RWPE2 (cell line): ENCODE measurements at regions not wholly inside any gene's neighbourhood (a gene's known extent, or its start where the extent isn't known, plus 50 kb on each side); places are given as distances from the start of the nearest gene placed in this dataset.

Source experiments
- ATAC-seq: fragments of 200-7000 bp; cut with Tn5 transposase; 3 replicates; pipeline ENCODE4 v1.9.1; 2021; ENCODE audit warnings: low read depth
- DNase-seq: peaks from one replicate; pipeline ENCODE4 v3.0.0-alpha.2; 2020; ENCODE audit warnings: low spot score
- H3K27ac ChIP-seq: fragments of 450-650 bp; 2 replicates; pipeline ENCODE4 v1.5.1; 2017; ENCODE audit warnings: mild to moderate bottlenecking; ENCODE audit not compliant: poor library complexity, severe bottlenecking
- H3K27me3 ChIP-seq: fragments of 250-450 bp; sonication (Bioruptor Pico); 2 replicates; pipeline ENCODE4 v1.5.1; 2021; ENCODE audit warnings: mild to moderate bottlenecking, moderate library complexity; ENCODE audit not compliant: insufficient read depth, poor library complexity, severe bottlenecking
- H3K36me3 ChIP-seq: fragments of 250-450 bp; sonication (Bioruptor Pico); 2 replicates; pipeline ENCODE4 v1.5.1; 2020; ENCODE audit warnings: low read depth, mild to moderate bottlenecking, moderate library complexity
- H3K4me1 ChIP-seq: fragments of 250-450 bp; sonication (Bioruptor Pico); 2 replicates; pipeline ENCODE4 v1.5.1; 2021; ENCODE audit warnings: mild to moderate bottlenecking, moderate library complexity; ENCODE audit not compliant: insufficient read depth, poor library complexity, severe bottlenecking
- H3K4me3 ChIP-seq: fragments of 250-450 bp; sonication (Bioruptor Pico); 2 replicates; pipeline ENCODE4 v1.5.1; 2021; ENCODE audit warnings: mild to moderate bottlenecking, moderate library complexity; ENCODE audit not compliant: severe bottlenecking
- H3K9me3 ChIP-seq: fragments of 250-450 bp; sonication (Bioruptor Pico); 2 replicates; pipeline ENCODE4 v1.5.1; 2021; ENCODE audit warnings: mild to moderate bottlenecking, moderate library complexity; ENCODE audit not compliant: severe bottlenecking
- TF ChIP-seq, protein P1 (sequence below): fragments of 450-650 bp; IDR thresholded peaks from one replicate; pipeline ENCODE4 v1.5.1; 2017; ENCODE audit warnings: mild to moderate bottlenecking, moderate library complexity; ENCODE audit not compliant: poor library complexity, severe bottlenecking

GRCh38 chr3:150315721-150316120 lies 92.4 kb upstream of the TSC22D2 start:
- Histone ChIP-seq H3K27ac (no peak overlapping the region), H3K9me3 (no peaks in the 10 kb centered on the region), H3K27me3 (no peaks in the 10 kb centered on the region), H3K36me3 (no peaks in the 10 kb centered on the region), H3K4me1 (peaks cover 39% of the 10 kb centered on the region), H3K4me3 (no peak overlapping the region)
- TF ChIP-seq, protein P1, sequence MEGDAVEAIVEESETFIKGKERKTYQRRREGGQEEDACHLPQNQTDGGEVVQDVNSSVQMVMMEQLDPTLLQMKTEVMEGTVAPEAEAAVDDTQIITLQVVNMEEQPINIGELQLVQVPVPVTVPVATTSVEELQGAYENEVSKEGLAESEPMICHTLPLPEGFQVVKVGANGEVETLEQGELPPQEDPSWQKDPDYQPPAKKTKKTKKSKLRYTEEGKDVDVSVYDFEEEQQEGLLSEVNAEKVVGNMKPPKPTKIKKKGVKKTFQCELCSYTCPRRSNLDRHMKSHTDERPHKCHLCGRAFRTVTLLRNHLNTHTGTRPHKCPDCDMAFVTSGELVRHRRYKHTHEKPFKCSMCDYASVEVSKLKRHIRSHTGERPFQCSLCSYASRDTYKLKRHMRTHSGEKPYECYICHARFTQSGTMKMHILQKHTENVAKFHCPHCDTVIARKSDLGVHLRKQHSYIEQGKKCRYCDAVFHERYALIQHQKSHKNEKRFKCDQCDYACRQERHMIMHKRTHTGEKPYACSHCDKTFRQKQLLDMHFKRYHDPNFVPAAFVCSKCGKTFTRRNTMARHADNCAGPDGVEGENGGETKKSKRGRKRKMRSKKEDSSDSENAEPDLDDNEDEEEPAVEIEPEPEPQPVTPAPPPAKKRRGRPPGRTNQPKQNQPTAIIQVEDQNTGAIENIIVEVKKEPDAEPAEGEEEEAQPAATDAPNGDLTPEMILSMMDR, result no peak
- ATAC-seq (no peak), DNase-seq (no peak)

DNA sequence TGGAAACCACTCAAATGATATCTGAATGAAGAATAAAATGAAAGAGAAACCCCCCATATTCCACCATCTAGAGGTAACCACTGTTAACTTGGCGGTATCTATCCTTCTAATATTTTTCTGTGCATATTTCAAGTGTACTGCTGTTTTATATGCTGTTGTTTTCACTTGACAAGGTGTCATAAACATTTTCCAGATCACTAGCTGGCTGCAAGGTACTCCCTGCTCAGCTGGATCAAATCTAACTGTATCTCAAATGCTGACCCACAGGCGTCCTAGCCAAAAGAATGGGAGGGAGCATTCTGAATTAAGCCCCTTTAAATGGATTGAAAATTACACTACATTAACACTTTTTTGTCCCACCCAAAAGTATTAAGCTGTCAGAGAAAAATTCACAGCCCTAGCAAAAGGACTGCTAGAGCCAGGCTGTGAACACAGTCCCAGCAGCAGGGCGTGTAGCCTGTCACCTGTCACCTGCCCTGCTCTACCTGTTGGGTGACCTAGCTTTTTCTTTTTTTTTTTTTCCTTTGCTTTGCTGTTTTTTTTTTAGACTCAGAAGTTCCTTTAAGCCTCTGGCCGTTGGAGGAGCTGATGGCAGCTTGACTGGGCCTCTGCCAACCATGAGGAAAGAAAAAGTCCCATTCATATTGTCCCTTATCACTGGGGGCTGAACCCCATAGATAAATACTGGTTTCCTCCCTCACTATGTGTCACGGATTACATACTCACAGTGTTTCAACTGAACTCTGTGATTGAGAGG lies 93.7 kb upstream of the TSC22D2 start:
- Histone ChIP-seq H3K4me3 (no peak overlapping the region), H3K4me1 (peaks cover 31% of the 10 kb centered on the region), H3K36me3 (no peaks in the 10 kb centered on the region), H3K9me3 (no peaks in the 10 kb centered on the region), H3K27me3 (no peaks in the 10 kb centered on the region), H3K27ac (no peak overlapping the region)
- no peak for ATAC-seq
- TF ChIP-seq, protein P1, result no peak
- DNase-seq, result no peak

- Histone ChIP-seq H3K27ac (no peak overlapping the region), H3K4me3 (no peak overlapping the region), H3K27me3 (no peaks in the 10 kb centered on the region), H3K4me1 (peaks cover 12% of the 10 kb centered on the region), H3K36me3 (no peaks in the 10 kb centered on the region), H3K9me3 (no peaks in the 10 kb centered on the region)
- TF ChIP-seq, protein P1, result no peak
- DNase-seq (no peak), ATAC-seq (no peak)
Measured at GRCh38 chr3:150312018-150312657, 96.0 kb upstream of the TSC22D2 start.

DNA sequence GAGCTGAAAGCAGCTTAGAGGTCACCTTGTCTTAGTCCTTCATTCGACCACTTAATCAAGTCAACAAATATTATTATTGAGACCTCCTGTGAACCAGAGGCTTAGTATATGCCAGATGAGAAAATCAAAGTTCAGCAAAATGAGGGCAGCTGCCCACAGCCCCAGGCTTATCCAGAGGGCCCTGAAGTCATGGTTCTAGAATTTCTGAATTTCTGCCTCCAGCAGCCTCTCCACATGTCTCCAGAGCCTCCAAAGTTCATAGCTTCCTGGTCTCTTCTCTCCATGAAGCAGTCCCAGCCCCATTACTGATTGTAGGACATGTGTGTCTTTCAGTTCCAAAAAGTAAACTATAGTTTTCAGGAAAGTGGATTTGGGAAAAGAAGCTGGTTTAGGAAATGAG lies 96.9 kb upstream of the TSC22D2 start:
- peaks cover 6% of the 10 kb centered on the region for H3K4me1 ChIP-seq
- ATAC-seq, result no peak

More for the DNA sequence above, 96.9 kb upstream of the TSC22D2 start:
- Histone ChIP-seq H3K4me3 (no peak overlapping the region), H3K9me3 (no peaks in the 10 kb centered on the region), H3K27ac (no peak overlapping the region), H3K27me3 (no peaks in the 10 kb centered on the region), H3K36me3 (no peaks in the 10 kb centered on the region)
- TF ChIP-seq, protein P1, result no peak
- no peak for DNase-seq
